CD4-positive, alpha-beta T cell (primary cell): ENCODE measurements at regions not wholly inside any gene's neighbourhood (a gene's known extent, or its start where the extent isn't known, plus 50 kb on each side); places are given as distances from the start of the nearest gene placed in this dataset.

ENCODE experiments used
- ATAC-seq: fragments of 200-7000 bp; cut with Tn5 transposase; one replicate; pipeline ENCODE4 v1.10.0; 2022; ENCODE audit warnings: mild to moderate bottlenecking; ENCODE audit not compliant: poor library complexity
- CTCF ChIA-PET: fragments of 350-600 bp; sonication (Branson Sonifier 250); formaldehyde crosslinking; loops from one replicate; lab custom pipeline; 2021; ENCODE audit warnings: antibody characterized with exemption, inconsistent platforms; lab: Charles Lee
- POLR2A ChIA-PET: fragments of 350-600 bp; sonication (Branson Sonifier 250); formaldehyde crosslinking; loops from one replicate; lab custom pipeline; 2021; ENCODE audit warnings: antibody characterized with exemption, inconsistent platforms; lab: Charles Lee
- DNase-seq, 14 experiments: peaks; one replicate each; pipeline ENCODE4 v3.0.0-alpha.2; 2013 to 2020; ENCODE audit warnings: mixed read lengths in 2 of 14
- H3K27ac ChIP-seq, 2 donors: one replicate each; pipeline versions ENCODE4 v1.5.1 to v1.7.0; 2013; ENCODE audit warnings: low read length in 2 of 2, low read depth in 1 of 2, mild to moderate bottlenecking in 1 of 2
- H3K27me3 ChIP-seq, 2 experiments: 1 replicate in 1 of 2; 2 replicates in 1 of 2; pipeline versions ENCODE4 v1.6.1 to v1.7.0; 2013; ENCODE audit warnings: low read length in 2 of 2, control low read depth in 1 of 2, mild to moderate bottlenecking in 1 of 2, moderate library complexity in 1 of 2; ENCODE audit not compliant: insufficient read depth in 2 of 2, control insufficient read depth in 1 of 2
- H3K36me3 ChIP-seq: one replicate; pipeline ENCODE4 v1.6.1; 2013; ENCODE audit warnings: low read length, control low read depth; ENCODE audit not compliant: insufficient read depth
- H3K4me1 ChIP-seq: one replicate; pipeline ENCODE4 v1.6.1; 2013; ENCODE audit warnings: low read length, control low read depth; ENCODE audit not compliant: insufficient read depth
- H3K4me3 ChIP-seq: one replicate; pipeline ENCODE4 v1.5.1; 2013; ENCODE audit warnings: mild to moderate bottlenecking, low read length, moderate library complexity
- H3K9me3 ChIP-seq, 2 experiments: 1 replicate in 1 of 2; 2 replicates in 1 of 2; pipeline versions ENCODE4 v1.6.1 to v1.7.0; 2013; ENCODE audit warnings: low read length in 2 of 2, mild to moderate bottlenecking in 2 of 2, control low read depth in 1 of 2, moderate library complexity in 1 of 2; ENCODE audit not compliant: control insufficient read depth in 1 of 2, insufficient read depth in 1 of 2
- H3K27ac Mint-ChIP-seq: one replicate; pipeline ENCODE4 v1.8.0; 2020; ENCODE audit warnings: mixed read lengths
- H3K27me3 Mint-ChIP-seq: one replicate; pipeline ENCODE4 v1.8.0; 2021; ENCODE audit warnings: mixed read lengths
- H3K36me3 Mint-ChIP-seq: one replicate; pipeline ENCODE4 v1.8.0; 2021; ENCODE audit warnings: low read depth, mixed read lengths
- H3K4me1 Mint-ChIP-seq: one replicate; pipeline ENCODE4 v1.8.0; 2021; ENCODE audit warnings: low read depth, mixed read lengths
- H3K4me3 Mint-ChIP-seq: one replicate; pipeline ENCODE4 v1.8.0; 2020; ENCODE audit warnings: mild to moderate bottlenecking, mixed read lengths
- H3K9me3 Mint-ChIP-seq: one replicate; pipeline ENCODE4 v1.8.0; 2020; ENCODE audit warnings: mixed read lengths
- CTCF ChIP-seq: fragments of 200-600 bp; IDR thresholded peaks from one replicate; pipeline ENCODE4 v1.8.0; 2022; ENCODE audit warnings: antibody characterized with exemption, mild to moderate bottlenecking
- intact Hi-C, 2 experiments: fragments of 100-400 bp; cut with DNase I in 1 of 2; cut with micrococcal nuclease in 1 of 2; formaldehyde crosslinking; loops; one replicate each; pipeline versions ENCODE4 v1.15.1 to v1.9.0; 2023 to 2025; cut with DNase I, micrococcal nuclease

- H3K4me3 ChIP-seq = no peak overlapping the region
- H3K27ac ChIP-seq = no peak overlapping the region
- no peaks in the 10 kb centered on the region for H3K36me3 ChIP-seq
- H3K4me1 ChIP-seq = no peaks in the 10 kb centered on the region
- ATAC-seq = no peak
- intact Hi-C loops = no loop called here
- no peaks in the 10 kb centered on the region for H3K4me1 Mint-ChIP-seq
- no peaks in the 10 kb centered on the region for H3K9me3 ChIP-seq
- ChIA-PET POLR2A (no interaction called here), CTCF (no interaction called here)
- H3K9me3 Mint-ChIP-seq = no peaks in the 10 kb centered on the region
- no peak overlapping the region for H3K27ac Mint-ChIP-seq
- TF ChIP-seq CTCF = no peak
- no peaks in the 10 kb centered on the region for H3K27me3 ChIP-seq
- peaks cover 31% of the 10 kb centered on the region for H3K27me3 Mint-ChIP-seq
- no peak for DNase-seq
- no peaks in the 10 kb centered on the region for H3K36me3 Mint-ChIP-seq
- H3K4me3 Mint-ChIP-seq = no peak overlapping the region
These were observed 81.0 kb upstream of the HS3ST2 start for GRCh38 chr16:22732959-22733358.

DNA sequence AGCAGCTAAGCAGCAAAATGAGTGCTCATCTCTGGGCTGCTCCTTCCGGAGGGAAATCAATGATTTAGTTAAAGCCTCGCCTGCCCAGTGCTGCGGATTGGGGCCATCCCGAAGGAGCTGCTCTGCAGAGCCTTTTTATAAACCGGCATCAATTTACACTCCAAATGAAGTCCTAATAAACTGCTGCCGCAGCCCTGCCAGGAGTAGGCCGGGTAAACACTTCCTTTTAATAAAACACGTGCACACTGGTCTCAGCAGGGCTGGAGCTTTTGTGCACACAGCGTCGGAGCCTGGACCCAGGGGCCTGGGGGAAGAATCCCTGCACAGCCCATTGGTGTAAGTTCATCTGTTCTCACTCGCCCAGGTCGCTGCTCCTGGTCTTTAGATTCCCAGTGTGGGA lies 79.6 kb upstream of the HS3ST2 start:
- H3K27me3 Mint-ChIP-seq = peaks cover 29% of the 10 kb centered on the region
- H3K4me3 Mint-ChIP-seq = no peak overlapping the region

DNA sequence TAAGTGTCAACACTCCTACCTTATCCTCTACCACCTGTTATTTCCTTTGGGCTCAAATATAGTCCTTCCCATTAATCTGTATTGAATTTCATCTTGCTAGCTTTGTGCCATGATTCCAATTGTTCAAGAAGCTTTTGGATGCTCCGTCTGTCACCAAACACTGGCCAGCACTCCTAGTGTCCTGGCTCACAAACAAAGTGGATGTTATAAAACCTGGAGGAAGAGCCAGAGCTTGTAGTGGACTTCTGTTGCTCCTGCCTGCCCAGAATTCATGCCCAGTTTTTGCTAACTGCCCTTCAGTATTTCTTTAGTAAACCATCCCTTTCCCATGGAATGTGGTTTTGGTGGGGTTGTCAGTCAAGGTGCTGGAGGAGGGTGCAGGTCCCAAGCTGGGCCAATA lies 77.2 kb upstream of the HS3ST2 start:
- H3K4me3 Mint-ChIP-seq = no peak overlapping the region
- CTCF ChIA-PET = no interaction called here
- no peak for ATAC-seq

More for the DNA sequence above, 79.6 kb upstream of the HS3ST2 start:
- H3K4me1 Mint-ChIP-seq = no peaks in the 10 kb centered on the region
- no peak overlapping the region for H3K4me3 ChIP-seq
- ATAC-seq (no peak), DNase-seq (no peak)
- ChIA-PET POLR2A (no interaction called here), CTCF (no interaction called here)
- H3K27ac Mint-ChIP-seq = no peak overlapping the region
- intact Hi-C loops = no loop called here
- no peaks in the 10 kb centered on the region for H3K36me3 Mint-ChIP-seq
- no peaks in the 10 kb centered on the region for H3K4me1 ChIP-seq
- no peak for TF ChIP-seq CTCF
- H3K36me3 ChIP-seq = no peaks in the 10 kb centered on the region
- H3K9me3 ChIP-seq = no peaks in the 10 kb centered on the region
- no peaks in the 10 kb centered on the region for H3K27me3 ChIP-seq
- H3K9me3 Mint-ChIP-seq = no peaks in the 10 kb centered on the region
- no peak overlapping the region for H3K27ac ChIP-seq

More for the DNA sequence above, 77.2 kb upstream of the HS3ST2 start:
- Histone ChIP-seq H3K9me3 (no peaks in the 10 kb centered on the region), H3K36me3 (no peaks in the 10 kb centered on the region), H3K27me3 (peaks cover 0 to 5% of the 10 kb centered on the region in 2 experiments), H3K4me1 (no peaks in the 10 kb centered on the region), H3K27ac (no peak overlapping the region), H3K4me3 (no peak overlapping the region)
- Mint-ChIP-seq H3K27ac (no peak overlapping the region), H3K27me3 (peaks cover 28% of the 10 kb centered on the region), H3K4me1 (no peaks in the 10 kb centered on the region), H3K9me3 (no peaks in the 10 kb centered on the region), H3K36me3 (no peaks in the 10 kb centered on the region)
- no peak for TF ChIP-seq CTCF
- no peak for DNase-seq
- intact Hi-C loops = no loop called here
- POLR2A ChIA-PET = no interaction called here
